ENCODE measurements at regions not wholly inside any gene's neighbourhood (a gene's known extent, or its start where the extent isn't known, plus 50 kb on each side); places are given as distances from the start of the nearest gene placed in this dataset.
A peak's percentile ranks its signal among the peaks of the same experiment; 100 is the strongest.

- TF ChIP-seq ZBTB12 (CRISPR knock-in tag; IDR thresholded peaks at IDR 0.05): no peak
Measured at GRCh38 chr6:139540276-139540675, 165.8 kb upstream of the CITED2 start (continued).

DNA sequence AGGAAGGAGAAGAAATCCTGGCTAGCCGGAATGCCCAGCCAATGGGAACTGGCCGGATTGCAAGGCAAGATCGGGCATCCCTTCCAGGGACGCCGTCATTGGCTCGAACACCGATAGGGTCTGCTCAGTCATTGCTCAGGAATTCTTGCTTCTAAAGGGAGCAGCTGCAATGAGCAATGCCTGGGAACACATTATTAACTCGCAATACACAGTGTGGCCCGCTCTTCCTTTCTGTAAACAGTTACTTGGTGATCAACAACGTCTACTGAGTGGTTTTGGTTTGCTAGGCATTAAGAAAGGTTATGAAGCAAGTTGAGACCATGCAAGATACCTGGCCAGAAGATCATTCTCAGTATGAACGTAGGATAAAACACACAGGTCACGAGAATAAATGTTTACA lies 165.4 kb upstream of the CITED2 start:
- no peak overlapping the region for H3K27ac ChIP-seq (ENCODE audit: extremely low read depth, low read depth, low read length)
- no peak overlapping the region for H3K9ac ChIP-seq (ENCODE audit: insufficient read depth in 1 of 2, low read depth in 2 of 2, low read length in 2 of 2)
- H2AFZ ChIP-seq (ENCODE audit: low read depth, low read length): peak overlapping the region; percentile 61
- no peak overlapping the region for H3K4me3 ChIP-seq
- WGBS (ENCODE audit: insufficient coverage, low coverage, missing lambda C conversion rate): 71% methylated on average over 12 of the region's 12 CpGs
- no peaks in the 10 kb centered on the region for H3K27me3 ChIP-seq (ENCODE audit: control insufficient read depth in 2 of 2, insufficient read depth in 2 of 2, low read length in 2 of 2)
- intact Hi-C loops (cut with micrococcal nuclease) (loop anchor here (10.0 kb wide), 1 partner anchor 385 kb away; no protein-coding TSS in a partner anchor), in situ Hi-C loops (cut with MboI) (no loop called here)
- H3K4me2 ChIP-seq (ENCODE audit: insufficient read depth, low read length): no peak overlapping the region
- TF ChIP-seq NFYB (IDR thresholded peaks at IDR 0.05; ENCODE audit: extremely low read depth, insufficient read length): peak; percentile 27
- TF ChIP-seq TRIM25 (IDR thresholded peaks at IDR 0.05; ENCODE audit: borderline replicate concordance): no peak
- TF ChIP-seq FOSL1 (tag; conservative IDR thresholded peaks at IDR 0.05): peak; percentile 27; the same call in 1 of the 2 replicates
- POLR2A ChIA-PET: no interaction called here
- no peaks in the 10 kb centered on the region for H3K9me1 ChIP-seq (ENCODE audit: control insufficient read depth, insufficient read depth, low read length)
- peaks cover 7 to 9% of the 10 kb centered on the region in 2 experiments; a peak in 4 of 5 replicates for H3K4me1 ChIP-seq (replicated peaks in 1 of 2; ENCODE audit: control insufficient read depth in 2 of 2, insufficient read depth in 2 of 2, low read length in 2 of 2)
- H3K79me2 ChIP-seq (ENCODE audit: control insufficient read depth, insufficient read depth, low read length): no peaks in the 10 kb centered on the region
- H3K9me3 ChIP-seq (replicated peaks; ENCODE audit: control insufficient read depth, insufficient read depth, low read depth, low read length): no peaks in the 10 kb centered on the region
- ATAC-seq (no peak; the same call in 1 of the 3 replicates), FAIRE-seq (no peak), DNase-seq (ENCODE audit: extremely low read depth in 1 of 4, low spot score in 3 of 4) (no peak)
- CTCF ChIA-PET (ENCODE audit: low intra/inter-chr PET ratio): no interaction called here
- H4K20me1 ChIP-seq (replicated peaks; ENCODE audit: control insufficient read depth, insufficient read depth, low read length): no peaks in the 10 kb centered on the region
- BruUV-seq (replicated peaks): no TSS peak
- H3K36me3 ChIP-seq (ENCODE audit: control insufficient read depth, insufficient read depth, low read length): no peaks in the 10 kb centered on the region

Data from K562 (cell line).